H9 (cell line): ENCODE measurements at regions not wholly inside any gene's neighbourhood (a gene's known extent, or its start where the extent isn't known, plus 50 kb on each side); places are given as distances from the start of the nearest gene placed in this dataset.

ENCODE experiments used
- DNase-seq: peaks from one replicate; pipeline ENCODE4 v3.0.0-alpha.2; 2017
- H2AFZ ChIP-seq: one replicate; pipeline ENCODE4 v1.6.1; 2013; ENCODE audit warnings: mild to moderate bottlenecking, low read length, control low read depth, moderate library complexity
- H2AK5ac ChIP-seq: 2 replicates; pipeline ENCODE4 v1.6.1; 2013; ENCODE audit warnings: low read length, control low read depth, mixed read lengths; ENCODE audit not compliant: insufficient read length
- H2BK120ac ChIP-seq: one replicate; pipeline ENCODE4 v1.6.1; 2013; ENCODE audit warnings: low read depth, mild to moderate bottlenecking, low read length, control low read depth, inconsistent platforms; ENCODE audit not compliant: poor library complexity, severe bottlenecking
- H2BK12ac ChIP-seq: 2 replicates; pipeline ENCODE4 v1.6.1; 2013; ENCODE audit warnings: low read length, control low read depth, mixed read lengths, low read depth; ENCODE audit not compliant: insufficient read length
- H2BK15ac ChIP-seq: 2 replicates; pipeline ENCODE4 v1.6.1; 2013; ENCODE audit warnings: low read depth, low read length, control low read depth
- H2BK20ac ChIP-seq: one replicate; pipeline ENCODE4 v1.6.1; 2013; ENCODE audit warnings: low read depth, mild to moderate bottlenecking, low read length, control low read depth, inconsistent platforms; ENCODE audit not compliant: poor library complexity, severe bottlenecking
- H2BK5ac ChIP-seq: 2 replicates; pipeline ENCODE4 v1.6.1; 2013; ENCODE audit warnings: low read length, control low read depth, mixed read lengths; ENCODE audit not compliant: insufficient read length
- H3K14ac ChIP-seq: 2 replicates; pipeline ENCODE4 v1.6.1; 2013; ENCODE audit warnings: low read length, control low read depth; ENCODE audit not compliant: insufficient read depth
- H3K18ac ChIP-seq: 2 replicates; pipeline ENCODE4 v1.6.1; 2013; ENCODE audit warnings: low read depth, mild to moderate bottlenecking, mixed read lengths, low read length, control low read depth; ENCODE audit not compliant: insufficient read length
- H3K23ac ChIP-seq: 2 replicates; pipeline ENCODE4 v1.6.1; 2013; ENCODE audit warnings: low read length, control low read depth, mixed read lengths, low read depth; ENCODE audit not compliant: insufficient read length
- H3K23me2 ChIP-seq: 2 replicates; pipeline ENCODE4 v1.6.1; 2013; ENCODE audit warnings: low read depth, mild to moderate bottlenecking, mixed read lengths, low read length, control low read depth; ENCODE audit not compliant: insufficient read length, poor library complexity, severe bottlenecking
- H3K27ac ChIP-seq: 2 replicates; pipeline ENCODE4 v1.5.1; 2013; ENCODE audit warnings: low read length, control low read depth, mixed read lengths, low read depth; ENCODE audit not compliant: insufficient read length
- H3K27me3 ChIP-seq: 2 replicates; pipeline ENCODE4 v1.6.1; 2013; ENCODE audit warnings: low read length, control low read depth, inconsistent platforms; ENCODE audit not compliant: insufficient read depth
- H3K4ac ChIP-seq: 2 replicates; pipeline ENCODE4 v1.6.1; 2013; ENCODE audit warnings: low read depth, mild to moderate bottlenecking, control low read depth, inconsistent platforms, low read length, moderate library complexity
- H3K4me1 ChIP-seq: 2 replicates; pipeline ENCODE4 v1.6.1; 2013; ENCODE audit warnings: low read length, control low read depth, inconsistent platforms; ENCODE audit not compliant: insufficient read depth
- H3K4me2 ChIP-seq: 2 replicates; pipeline ENCODE4 v1.6.1; 2013; ENCODE audit warnings: low read length, control low read depth, mixed read lengths; ENCODE audit not compliant: insufficient read length, insufficient read depth
- H3K56ac ChIP-seq: 2 replicates; pipeline ENCODE4 v1.6.1; 2013; ENCODE audit warnings: low read depth, mild to moderate bottlenecking, mixed read lengths, low read length, control low read depth; ENCODE audit not compliant: insufficient read length
- H3K79me1 ChIP-seq: 2 replicates; pipeline ENCODE4 v1.6.1; 2013; ENCODE audit warnings: low read depth, mild to moderate bottlenecking, moderate library complexity, low read length, control low read depth, inconsistent platforms; ENCODE audit not compliant: insufficient read depth, poor library complexity, severe bottlenecking
- H3K79me2 ChIP-seq: 2 replicates; pipeline ENCODE4 v1.6.1; 2013; ENCODE audit warnings: low read length, control low read depth, inconsistent platforms; ENCODE audit not compliant: insufficient read depth
- H3K9ac ChIP-seq: 2 replicates; pipeline ENCODE4 v1.6.1; 2013; ENCODE audit warnings: low read length, control low read depth, mixed read lengths; ENCODE audit not compliant: insufficient read length; ENCODE audit errors: extremely low read depth
- H3K9me3 ChIP-seq: one replicate; pipeline ENCODE4 v1.6.1; 2013; ENCODE audit warnings: low read depth, low read length, inconsistent platforms; ENCODE audit not compliant: control insufficient read depth
- H3T11ph ChIP-seq: one replicate; pipeline ENCODE4 v1.6.1; 2013; ENCODE audit warnings: mild to moderate bottlenecking, low read length, control low read depth, inconsistent platforms
- H4K20me1 ChIP-seq: one replicate; pipeline ENCODE4 v1.6.1; 2013; ENCODE audit not compliant: control insufficient read depth, insufficient read length, insufficient read depth
- H4K5ac ChIP-seq: 2 replicates; pipeline ENCODE4 v1.6.1; 2013; ENCODE audit warnings: low read depth, mild to moderate bottlenecking, mixed read lengths, low read length, control low read depth; ENCODE audit not compliant: insufficient read length
- H4K8ac ChIP-seq: replicated peaks from 2 replicates; pipeline ENCODE4 v1.6.1; 2013; ENCODE audit warnings: low read length, control low read depth, mixed read lengths, low read depth; ENCODE audit not compliant: insufficient read length
- H4K91ac ChIP-seq: 2 replicates; pipeline ENCODE4 v1.6.1; 2013; ENCODE audit warnings: low read depth, mild to moderate bottlenecking, moderate library complexity, mixed read lengths, low read length, control low read depth; ENCODE audit not compliant: insufficient read length
- H3K27ac Mint-ChIP-seq, 3 experiments: 2 replicates in 2 of 3; 3 replicates in 1 of 3; pipeline ENCODE4 v1.8.0; 2020 to 2021; ENCODE audit warnings: mixed read lengths in 3 of 3, mild to moderate bottlenecking in 1 of 3, moderate library complexity in 1 of 3
- H3K27me3 Mint-ChIP-seq: 2 replicates; pipeline ENCODE4 v1.8.0; 2021; ENCODE audit warnings: low read depth, mild to moderate bottlenecking, moderate library complexity, mixed read lengths
- H3K36me3 Mint-ChIP-seq, 3 experiments: 2 replicates in 2 of 3; 3 replicates in 1 of 3; pipeline ENCODE4 v1.8.0; 2020 to 2021; ENCODE audit warnings: low read depth in 3 of 3, mixed read lengths in 3 of 3; ENCODE audit not compliant: insufficient read depth in 1 of 3
- H3K4me1 Mint-ChIP-seq, 2 experiments: 2 replicates each; pipeline ENCODE4 v1.8.0; 2020; ENCODE audit warnings: mixed read lengths in 2 of 2
- H3K4me3 Mint-ChIP-seq, 2 experiments: 2 replicates in 1 of 2; 3 replicates in 1 of 2; pipeline ENCODE4 v1.8.0; 2020 to 2021; ENCODE audit warnings: mild to moderate bottlenecking in 2 of 2, mixed read lengths in 2 of 2, moderate library complexity in 1 of 2
- H3K9me3 Mint-ChIP-seq, 2 experiments: 2 replicates in 1 of 2; 3 replicates in 1 of 2; pipeline ENCODE4 v1.8.0; 2020; ENCODE audit warnings: mild to moderate bottlenecking in 2 of 2, mixed read lengths in 2 of 2, moderate library complexity in 1 of 2
- CTCF ChIP-seq: fragments of 200-600 bp; sonication (generic); conservative IDR thresholded peaks from 3 replicates; pipeline ENCODE4 v1.8.0; 2021; ENCODE audit warnings: antibody characterized with exemption, mild to moderate bottlenecking
- WGBS: extraction: QIAGEN DNeasy Blood & Tissue Kit; methylation state at CpG from one replicate; pipeline ENCODE4 v1.1.7; 2013; ENCODE audit warnings: missing lambda C conversion rate, low lambda C conversion rate, mixed read lengths; ENCODE audit not compliant: insufficient read length; ENCODE audit errors: extremely low coverage; 5-methylcytosine and 5-hydroxymethylcytosine counted together

GRCh38 chr18:78178812-78179211 is 800.8 kb upstream of the SALL3 start:
- Histone ChIP-seq H4K20me1 (no peaks in the 10 kb centered on the region), H3T11ph (no peak overlapping the region), H2BK15ac (no peak overlapping the region), H3K27me3 (no peaks in the 10 kb centered on the region), H3K4me2 (no peak overlapping the region), H2AFZ (no peak overlapping the region), H3K4ac (no peak overlapping the region), H4K5ac (no peak overlapping the region), H4K91ac (no peak overlapping the region), H3K79me1 (no peaks in the 10 kb centered on the region), H2BK20ac (no peak overlapping the region), H3K79me2 (no peaks in the 10 kb centered on the region), H3K23me2 (no peaks in the 10 kb centered on the region), H3K9me3 (no peaks in the 10 kb centered on the region), H3K14ac (no peak overlapping the region), H2AK5ac (no peak overlapping the region), H3K4me1 (no peaks in the 10 kb centered on the region), H2BK120ac (no peak overlapping the region), H2BK5ac (no peak overlapping the region), H3K27ac (no peak overlapping the region), H2BK12ac (no peak overlapping the region), H3K9ac (no peak overlapping the region), H4K8ac (no peak overlapping the region), H3K56ac (no peak overlapping the region), H3K18ac (no peak overlapping the region), H3K23ac (no peak overlapping the region)
- Mint-ChIP-seq H3K4me3 (no peak overlapping the region; a peak in 1 of 5 replicates), H3K4me1 (peaks cover 15 to 17% of the 10 kb centered on the region in 2 experiments), H3K36me3 (peaks cover 0 to 4% (median 2%) of the 10 kb centered on the region in 3 experiments; a peak in 4 of 7 replicates), H3K27ac (no peak overlapping the region), H3K27me3 (no peaks in the 10 kb centered on the region), H3K9me3 (peaks cover 4 to 9% of the 10 kb centered on the region in 2 experiments)
- WGBS: no CpG with 5 or more reads among the region's 4 CpGs
- no peak for TF ChIP-seq CTCF
- no peak for DNase-seq
